Fibroblast of skin of abdomen (primary cell): ENCODE measurements at regions not wholly inside any gene's neighbourhood (a gene's known extent, or its start where the extent isn't known, plus 50 kb on each side); places are given as distances from the start of the nearest gene placed in this dataset.
A peak's percentile ranks its signal among the peaks of the same experiment; 100 is the strongest.
"Not testable (repeated sequence)": the region's sequence is repeated elsewhere in the genome, so short reads cannot be mapped to it uniquely, and the experiment has no call there.

ENCODE experiments used
- DNase-seq: peaks from one replicate; pipeline ENCODE4 v3.0.0-alpha.2; 2013

DNA sequence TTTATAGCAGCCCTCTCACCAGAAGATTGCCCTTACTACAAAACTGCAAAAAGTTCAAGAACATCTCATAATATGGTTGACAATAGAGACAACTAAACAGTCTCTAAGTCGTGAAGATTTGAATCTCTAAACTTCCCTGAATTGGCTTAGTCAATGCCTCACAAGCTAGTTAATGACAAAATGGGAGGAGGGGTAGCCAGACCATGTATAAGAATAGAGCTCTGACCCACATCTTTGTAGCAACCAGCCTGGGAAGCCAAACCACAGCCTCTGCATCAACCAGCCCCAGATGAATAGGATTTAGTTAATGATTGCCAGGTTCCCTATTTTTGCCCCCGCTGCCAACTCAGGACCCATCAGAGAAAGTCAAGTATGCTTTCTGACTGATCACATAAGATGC is 1265.9 kb upstream of the PCDH10 start:
- DNase-seq = peak; percentile 1

DNA sequence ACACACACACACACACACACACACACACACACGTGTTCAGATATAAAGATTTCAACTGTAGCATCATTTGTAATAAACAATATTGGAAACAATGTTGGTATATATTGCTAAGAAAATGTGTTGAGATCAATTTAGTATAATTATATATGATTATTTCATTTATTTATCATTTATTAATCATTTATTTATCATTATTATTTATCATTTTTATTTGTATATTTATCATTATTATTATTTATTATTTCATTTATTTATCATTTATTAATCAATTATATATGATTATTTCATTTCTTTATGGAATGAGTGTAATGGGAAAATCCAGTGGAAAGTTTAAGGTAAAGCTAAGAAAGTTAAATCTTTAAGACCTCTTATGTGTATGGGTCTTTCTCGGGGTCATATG is 1223.4 kb upstream of the PCDH10 start:
- not testable (repeated sequence) for DNase-seq

GRCh38 chr4:131967646-131968045 is 1181.4 kb upstream of the PCDH10 start:
- DNase-seq = peak; percentile 62

DNA sequence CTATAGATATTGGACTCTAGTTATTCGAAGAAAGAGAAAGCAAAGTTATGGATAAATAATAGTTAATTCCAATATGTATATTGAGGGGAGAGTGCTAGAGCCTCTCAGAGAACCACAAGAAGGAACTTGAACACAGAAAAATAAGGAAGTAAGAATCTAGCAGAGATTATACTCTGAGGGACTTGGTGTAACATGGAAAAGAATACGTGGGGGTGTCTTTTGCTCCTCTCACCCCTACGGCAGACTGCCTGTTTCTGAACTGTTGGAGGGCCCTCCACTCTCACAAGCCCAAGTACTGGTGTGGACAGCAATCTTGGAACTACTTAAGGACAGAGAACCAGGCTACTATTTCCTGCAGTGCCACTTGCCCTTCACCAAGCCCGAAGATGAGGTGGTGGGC is 1174.4 kb upstream of the PCDH10 start:
- DNase-seq = no peak

- not testable (repeated sequence) for DNase-seq
These were observed 1173.6 kb upstream of the PCDH10 start for GRCh38 chr4:131975276-131976132.

GRCh38 chr4:131976133-131977002 is 1172.7 kb upstream of the PCDH10 start:
- DNase-seq = not testable (repeated sequence)

DNA sequence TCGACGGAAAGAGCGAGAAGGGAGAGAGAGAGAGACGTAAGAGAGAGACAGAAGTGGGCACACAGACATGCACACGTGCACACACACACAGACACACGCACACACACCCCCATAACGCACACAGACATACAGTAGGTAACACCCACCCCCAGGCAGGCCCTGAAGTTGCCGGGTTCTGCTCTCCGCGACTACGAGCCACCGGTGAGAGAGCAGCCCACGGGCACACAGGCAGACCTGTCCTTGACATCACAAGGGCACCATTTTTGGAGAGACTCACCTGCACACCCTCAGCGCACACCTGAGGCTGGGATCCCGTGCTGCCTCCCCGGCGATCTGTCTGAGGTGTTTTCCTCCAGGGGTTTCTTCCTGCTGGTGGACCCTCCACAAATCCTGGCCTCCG is 1171.0 kb upstream of the PCDH10 start:
- no peak for DNase-seq

DNA sequence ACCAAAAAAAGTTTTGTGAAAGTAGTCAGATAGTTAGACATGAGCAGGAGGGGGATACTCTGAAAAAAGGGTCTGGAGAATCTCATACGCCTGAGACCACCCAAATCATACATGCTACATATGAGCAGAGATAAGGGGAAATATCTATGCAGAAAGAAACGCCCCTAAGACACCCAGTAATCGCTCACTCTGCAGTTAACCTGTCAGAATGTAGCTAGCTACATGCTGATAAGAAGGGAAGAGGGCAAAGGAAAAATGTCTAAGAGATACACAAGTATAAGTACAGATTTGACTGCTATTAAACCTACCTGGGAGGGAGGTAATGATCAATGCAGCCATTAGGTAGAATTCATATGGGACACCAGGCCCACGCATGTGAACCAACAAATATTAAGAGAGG is 1159.5 kb upstream of the PCDH10 start:
- no peak for DNase-seq

- DNase-seq = peak; percentile 66
These were observed 1147.6 kb upstream of the PCDH10 start for GRCh38 chr4:132001542-132001941.

DNA sequence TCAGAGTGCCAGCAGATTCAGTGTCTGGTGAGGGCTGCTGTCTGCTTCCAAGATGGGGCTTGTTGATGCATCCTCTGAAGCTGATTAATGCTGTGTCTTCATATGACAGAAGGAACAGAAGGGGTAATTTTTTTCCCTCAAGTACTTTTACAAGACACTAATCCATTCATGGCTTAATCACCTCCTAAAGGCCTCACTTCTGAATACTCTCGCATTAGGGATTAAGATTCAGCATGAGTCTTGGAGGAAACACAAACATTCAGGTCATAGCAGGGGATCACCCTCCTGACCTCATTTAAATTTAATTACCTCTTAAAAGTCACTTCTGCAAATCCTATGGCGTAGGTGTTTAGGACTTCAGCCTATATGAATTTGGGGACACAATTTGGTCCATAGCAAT is 1145.5 kb upstream of the PCDH10 start:
- no peak for DNase-seq

DNA sequence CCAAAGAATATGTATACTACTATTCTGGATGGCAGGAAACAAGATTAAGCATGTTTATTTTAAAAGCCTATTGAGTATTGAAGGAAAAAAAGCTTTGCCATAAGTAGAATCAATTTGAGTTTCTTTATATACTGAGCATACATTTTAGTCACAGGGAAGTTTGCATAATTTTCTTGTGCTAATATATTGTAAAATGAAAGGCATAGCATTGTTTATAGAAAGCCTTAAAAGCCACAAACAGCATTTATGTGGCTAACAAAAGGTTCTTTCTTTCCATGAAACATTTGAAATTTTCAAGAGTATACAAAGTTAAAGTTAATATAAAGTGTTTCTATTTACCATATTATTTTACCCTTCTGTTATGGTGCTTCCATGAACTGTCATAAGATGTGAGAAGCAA is 1133.8 kb upstream of the PCDH10 start:
- DNase-seq = no peak

DNA sequence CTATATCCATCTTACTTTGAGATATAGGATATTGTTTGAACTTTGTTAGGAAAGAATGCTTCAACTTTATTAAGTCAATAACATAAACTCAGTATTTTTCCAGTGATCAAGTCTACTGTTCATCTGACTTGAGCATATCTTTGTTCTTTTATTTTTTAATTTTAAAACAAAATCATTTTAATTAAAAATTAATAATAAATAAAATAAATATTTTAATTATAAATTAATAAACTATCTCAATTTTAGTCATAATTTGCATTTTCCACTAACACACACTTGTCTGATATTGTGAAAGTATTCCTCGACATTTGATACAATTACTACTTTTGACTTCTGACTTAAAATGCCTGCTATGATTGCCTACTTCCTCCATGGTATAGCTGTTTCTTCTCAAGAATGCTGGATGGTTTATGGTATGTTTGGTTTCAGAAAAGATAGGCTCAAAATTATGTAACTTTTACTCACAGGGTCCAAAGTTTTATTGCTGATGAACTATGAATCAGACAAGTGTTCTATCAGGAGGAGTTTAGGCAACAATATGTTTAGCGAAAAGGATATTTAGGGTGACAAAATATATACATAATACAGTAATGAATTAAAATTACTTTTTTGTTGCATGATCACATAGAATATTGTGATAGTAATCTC is 1132.3 kb upstream of the PCDH10 start:
- no peak for DNase-seq

GRCh38 chr4:132026166-132026565 is 1122.9 kb upstream of the PCDH10 start:
- no peak for DNase-seq

DNA sequence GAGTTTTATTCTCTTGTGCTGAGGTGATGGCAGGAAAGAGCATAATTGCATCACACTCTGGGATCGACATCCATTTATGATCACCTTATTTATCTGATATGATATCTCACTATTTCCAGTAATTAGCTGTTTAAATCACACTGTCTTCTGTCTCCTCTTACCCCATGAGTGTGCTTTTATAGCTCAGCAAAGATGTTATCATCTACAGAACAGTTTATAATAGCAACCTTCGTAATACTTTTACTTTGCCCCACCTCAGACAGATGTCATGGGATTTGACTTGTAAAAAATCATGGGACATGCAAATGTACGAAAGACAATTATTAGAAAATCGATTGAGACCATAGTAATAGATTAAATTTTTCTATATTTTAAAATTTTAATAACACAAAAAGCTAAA is 1122.3 kb upstream of the PCDH10 start:
- DNase-seq = no peak

DNA sequence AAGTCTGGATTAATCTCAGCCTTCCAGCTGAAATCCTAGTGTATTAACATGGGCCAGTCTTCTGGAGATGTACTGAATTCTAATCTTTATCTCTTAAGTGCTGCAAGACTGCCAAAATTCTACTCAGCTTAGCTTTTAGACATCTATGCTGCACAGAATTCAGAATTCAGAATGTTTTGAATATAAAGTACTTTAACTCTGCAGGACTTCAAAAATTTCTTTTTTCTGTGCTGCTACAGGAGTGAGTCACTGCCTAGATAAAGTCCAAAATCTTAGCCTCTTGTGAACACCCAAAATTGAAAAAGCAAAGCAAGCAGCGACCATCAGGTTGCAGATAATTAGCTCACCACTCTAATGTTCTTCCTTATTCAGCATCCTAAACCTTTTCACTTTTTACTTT is 1092.6 kb upstream of the PCDH10 start:
- peak; percentile 6 for DNase-seq

- DNase-seq = no peak
These were observed 1089.9 kb upstream of the PCDH10 start for GRCh38 chr4:132059227-132059626.

DNA sequence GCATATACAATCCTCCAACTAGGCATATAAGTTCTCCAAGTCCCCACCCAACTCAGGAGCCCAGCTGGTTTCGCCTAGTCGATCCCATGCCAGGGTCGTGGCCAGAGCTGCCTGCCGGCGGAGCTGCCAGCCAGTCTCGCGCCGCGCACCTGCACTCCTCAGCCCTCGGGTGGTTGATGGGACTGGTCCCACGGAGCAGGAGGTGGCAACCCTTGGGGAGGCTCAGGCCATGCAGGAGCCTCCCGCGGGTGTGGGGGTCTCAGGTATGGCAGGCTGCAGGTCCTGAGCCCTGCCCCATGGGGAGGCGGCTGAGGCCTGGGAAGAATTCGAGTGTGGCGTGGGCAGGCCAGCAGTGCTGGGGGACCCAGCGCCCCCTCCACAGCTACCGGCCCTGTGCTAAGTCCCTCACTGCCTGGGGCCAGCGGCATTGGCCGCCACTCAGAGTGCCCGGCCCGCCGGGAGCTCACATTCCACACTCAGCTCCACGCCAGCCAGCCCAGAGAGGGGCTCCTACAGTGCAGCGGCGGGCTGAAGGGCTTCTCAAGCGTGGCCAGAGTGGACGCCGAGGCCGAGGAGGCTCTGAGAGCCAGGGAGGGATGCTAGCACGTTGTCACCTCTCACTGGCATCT is 1086.4 kb upstream of the PCDH10 start:
- no peak for DNase-seq

GRCh38 chr4:132063829-132064228 is 1085.3 kb upstream of the PCDH10 start:
- no peak for DNase-seq

- peak; percentile 10 for DNase-seq
These were observed 1083.1 kb upstream of the PCDH10 start for GRCh38 chr4:132065940-132066495.

GRCh38 chr4:132071815-132072214 is 1077.3 kb upstream of the PCDH10 start:
- DNase-seq = peak; percentile 63

- DNase-seq = no peak
These were observed 1072.3 kb upstream of the PCDH10 start for GRCh38 chr4:132076829-132077228.

GRCh38 chr4:132085105-132085504 is 1064.0 kb upstream of the PCDH10 start:
- DNase-seq = no peak
